ENCODE measurements at regions not wholly inside any gene's neighbourhood (a gene's known extent, or its start where the extent isn't known, plus 50 kb on each side); places are given as distances from the start of the nearest gene placed in this dataset.

DNA sequence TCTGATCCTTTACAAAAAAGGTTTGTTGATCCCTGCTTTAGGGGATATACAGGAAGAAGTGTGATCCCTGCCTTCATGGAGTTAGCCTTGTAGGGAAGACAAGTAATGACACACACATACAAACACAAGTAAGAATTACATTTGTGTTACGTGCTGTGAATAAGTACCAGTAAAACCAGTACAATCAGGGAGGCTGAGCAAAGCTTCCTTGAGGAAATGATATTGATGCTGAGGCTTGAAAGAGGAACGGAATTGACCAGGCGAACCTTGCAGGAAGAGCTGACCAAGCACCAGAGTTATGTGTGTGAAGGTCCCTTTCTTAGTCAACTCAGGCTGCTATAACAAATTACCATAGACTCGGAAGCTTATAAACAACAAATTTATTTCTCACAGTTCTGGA is 83.6 kb upstream of the CACUL1 start:
- TF ChIP-seq CTCF (conservative IDR thresholded peaks at IDR 0.05 in 1 of 2, IDR thresholded peaks at IDR 0.05 in 1 of 2; ENCODE audit: low read depth in 1 of 2, low read length in 2 of 2) (no peak), EZH2 (IDR thresholded peaks at IDR 0.05; ENCODE audit: low read length, missing control alignments) (no peak)

All from fibroblast of lung (primary cell).